ENCODE measurements at regions not wholly inside any gene's neighbourhood (a gene's known extent, or its start where the extent isn't known, plus 50 kb on each side); places are given as distances from the start of the nearest gene placed in this dataset.

DNA sequence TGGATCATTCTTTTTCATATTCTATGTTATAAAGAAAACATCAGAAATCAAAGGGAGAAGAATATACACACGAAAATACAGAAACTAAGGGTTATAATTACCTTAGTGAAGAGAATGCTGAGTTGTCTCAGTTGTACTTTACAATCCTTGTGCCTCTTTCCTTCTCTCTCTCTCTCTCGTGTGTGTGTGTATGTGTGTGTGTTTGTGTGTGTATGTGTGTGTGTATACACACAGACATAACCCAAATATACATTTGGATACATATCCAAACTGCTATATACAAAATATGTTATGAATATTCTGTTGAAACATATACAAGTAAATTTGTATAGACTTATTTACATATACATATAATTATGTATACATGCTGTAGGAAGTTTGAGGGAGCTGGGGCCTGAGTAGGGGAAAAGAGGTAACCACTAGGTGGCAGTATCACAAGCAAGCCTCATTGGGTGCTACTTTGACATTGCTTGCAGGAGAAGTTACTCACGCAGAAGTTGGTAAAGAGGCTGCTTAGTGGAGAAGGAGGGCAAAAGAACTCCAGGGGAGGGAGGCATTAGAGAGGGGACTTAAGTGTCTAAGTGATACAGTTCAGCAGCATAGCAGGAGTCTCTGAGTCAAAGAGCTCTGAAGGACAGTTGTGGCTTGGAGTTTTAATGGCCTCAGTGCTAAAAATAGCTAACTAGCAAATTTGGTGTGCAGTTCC, 465.1 kb upstream of the PCDH20 start:
- TF ChIP-seq CSDC2 (CRISPR knock-in tag; IDR thresholded peaks at IDR 0.05) (no peak), OSR1 (CRISPR knock-in tag; IDR thresholded peaks at IDR 0.05) (no peak), GLIS3 (CRISPR knock-in tag; IDR thresholded peaks at IDR 0.05) (no peak), ZC3H10 (CRISPR knock-in tag; IDR thresholded peaks at IDR 0.05) (no peak), PPARA (CRISPR knock-in tag; IDR thresholded peaks at IDR 0.05; ENCODE audit: borderline replicate concordance) (no peak), BACH2 (CRISPR knock-in tag; IDR thresholded peaks at IDR 0.05; ENCODE audit: borderline replicate concordance) (no peak), ZFP30 (CRISPR knock-in tag; IDR thresholded peaks at IDR 0.05) (no peak)
- TF ChIP-seq, protein P1, sequence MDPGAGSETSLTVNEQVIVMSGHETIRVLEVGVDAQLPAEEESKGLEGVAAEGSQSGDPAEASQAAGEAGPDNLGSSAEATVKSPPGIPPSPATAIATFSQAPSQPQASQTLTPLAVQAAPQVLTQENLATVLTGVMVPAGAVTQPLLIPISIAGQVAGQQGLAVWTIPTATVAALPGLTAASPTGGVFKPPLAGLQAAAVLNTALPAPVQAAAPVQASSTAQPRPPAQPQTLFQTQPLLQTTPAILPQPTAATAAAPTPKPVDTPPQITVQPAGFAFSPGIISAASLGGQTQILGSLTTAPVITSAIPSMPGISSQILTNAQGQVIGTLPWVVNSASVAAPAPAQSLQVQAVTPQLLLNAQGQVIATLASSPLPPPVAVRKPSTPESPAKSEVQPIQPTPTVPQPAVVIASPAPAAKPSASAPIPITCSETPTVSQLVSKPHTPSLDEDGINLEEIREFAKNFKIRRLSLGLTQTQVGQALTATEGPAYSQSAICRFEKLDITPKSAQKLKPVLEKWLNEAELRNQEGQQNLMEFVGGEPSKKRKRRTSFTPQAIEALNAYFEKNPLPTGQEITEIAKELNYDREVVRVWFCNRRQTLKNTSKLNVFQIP (CRISPR knock-in tag; IDR thresholded peaks at IDR 0.05; ENCODE audit: borderline replicate concordance, low read depth): no peak
- TF ChIP-seq, protein P2, sequence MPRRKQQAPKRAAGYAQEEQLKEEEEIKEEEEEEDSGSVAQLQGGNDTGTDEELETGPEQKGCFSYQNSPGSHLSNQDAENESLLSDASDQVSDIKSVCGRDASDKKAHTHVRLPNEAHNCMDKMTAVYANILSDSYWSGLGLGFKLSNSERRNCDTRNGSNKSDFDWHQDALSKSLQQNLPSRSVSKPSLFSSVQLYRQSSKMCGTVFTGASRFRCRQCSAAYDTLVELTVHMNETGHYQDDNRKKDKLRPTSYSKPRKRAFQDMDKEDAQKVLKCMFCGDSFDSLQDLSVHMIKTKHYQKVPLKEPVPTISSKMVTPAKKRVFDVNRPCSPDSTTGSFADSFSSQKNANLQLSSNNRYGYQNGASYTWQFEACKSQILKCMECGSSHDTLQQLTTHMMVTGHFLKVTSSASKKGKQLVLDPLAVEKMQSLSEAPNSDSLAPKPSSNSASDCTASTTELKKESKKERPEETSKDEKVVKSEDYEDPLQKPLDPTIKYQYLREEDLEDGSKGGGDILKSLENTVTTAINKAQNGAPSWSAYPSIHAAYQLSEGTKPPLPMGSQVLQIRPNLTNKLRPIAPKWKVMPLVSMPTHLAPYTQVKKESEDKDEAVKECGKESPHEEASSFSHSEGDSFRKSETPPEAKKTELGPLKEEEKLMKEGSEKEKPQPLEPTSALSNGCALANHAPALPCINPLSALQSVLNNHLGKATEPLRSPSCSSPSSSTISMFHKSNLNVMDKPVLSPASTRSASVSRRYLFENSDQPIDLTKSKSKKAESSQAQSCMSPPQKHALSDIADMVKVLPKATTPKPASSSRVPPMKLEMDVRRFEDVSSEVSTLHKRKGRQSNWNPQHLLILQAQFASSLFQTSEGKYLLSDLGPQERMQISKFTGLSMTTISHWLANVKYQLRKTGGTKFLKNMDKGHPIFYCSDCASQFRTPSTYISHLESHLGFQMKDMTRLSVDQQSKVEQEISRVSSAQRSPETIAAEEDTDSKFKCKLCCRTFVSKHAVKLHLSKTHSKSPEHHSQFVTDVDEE (CRISPR knock-in tag; IDR thresholded peaks at IDR 0.05): no peak
- TF ChIP-seq, protein P3, sequence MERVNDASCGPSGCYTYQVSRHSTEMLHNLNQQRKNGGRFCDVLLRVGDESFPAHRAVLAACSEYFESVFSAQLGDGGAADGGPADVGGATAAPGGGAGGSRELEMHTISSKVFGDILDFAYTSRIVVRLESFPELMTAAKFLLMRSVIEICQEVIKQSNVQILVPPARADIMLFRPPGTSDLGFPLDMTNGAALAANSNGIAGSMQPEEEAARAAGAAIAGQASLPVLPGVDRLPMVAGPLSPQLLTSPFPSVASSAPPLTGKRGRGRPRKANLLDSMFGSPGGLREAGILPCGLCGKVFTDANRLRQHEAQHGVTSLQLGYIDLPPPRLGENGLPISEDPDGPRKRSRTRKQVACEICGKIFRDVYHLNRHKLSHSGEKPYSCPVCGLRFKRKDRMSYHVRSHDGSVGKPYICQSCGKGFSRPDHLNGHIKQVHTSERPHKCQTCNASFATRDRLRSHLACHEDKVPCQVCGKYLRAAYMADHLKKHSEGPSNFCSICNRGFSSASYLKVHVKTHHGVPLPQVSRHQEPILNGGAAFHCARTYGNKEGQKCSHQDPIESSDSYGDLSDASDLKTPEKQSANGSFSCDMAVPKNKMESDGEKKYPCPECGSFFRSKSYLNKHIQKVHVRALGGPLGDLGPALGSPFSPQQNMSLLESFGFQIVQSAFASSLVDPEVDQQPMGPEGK (CRISPR knock-in tag; IDR thresholded peaks at IDR 0.05; ENCODE audit: borderline replicate concordance): no peak
- TF ChIP-seq, protein P4, sequence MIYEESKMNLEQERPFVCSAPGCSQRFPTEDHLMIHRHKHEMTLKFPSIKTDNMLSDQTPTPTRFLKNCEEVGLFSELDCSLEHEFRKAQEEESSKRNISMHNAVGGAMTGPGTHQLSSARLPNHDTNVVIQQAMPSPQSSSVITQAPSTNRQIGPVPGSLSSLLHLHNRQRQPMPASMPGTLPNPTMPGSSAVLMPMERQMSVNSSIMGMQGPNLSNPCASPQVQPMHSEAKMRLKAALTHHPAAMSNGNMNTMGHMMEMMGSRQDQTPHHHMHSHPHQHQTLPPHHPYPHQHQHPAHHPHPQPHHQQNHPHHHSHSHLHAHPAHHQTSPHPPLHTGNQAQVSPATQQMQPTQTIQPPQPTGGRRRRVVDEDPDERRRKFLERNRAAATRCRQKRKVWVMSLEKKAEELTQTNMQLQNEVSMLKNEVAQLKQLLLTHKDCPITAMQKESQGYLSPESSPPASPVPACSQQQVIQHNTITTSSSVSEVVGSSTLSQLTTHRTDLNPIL (CRISPR knock-in tag; IDR thresholded peaks at IDR 0.05; ENCODE audit: low read depth): no peak
